ENCODE measurements at regions not wholly inside any gene's neighbourhood (a gene's known extent, or its start where the extent isn't known, plus 50 kb on each side); places are given as distances from the start of the nearest gene placed in this dataset.

GRCh38 chr17:68662479-68662878 lies 61.3 kb upstream of the FAM20A start:
- no peak for TF ChIP-seq CTCF (conservative IDR thresholded peaks at IDR 0.05)
- H3K27ac ChIP-seq: no peak overlapping the region

- no peak overlapping the region for H3K27ac ChIP-seq
Observed at GRCh38 chr17:68662037-68662432, 60.9 kb upstream of the FAM20A start.

GRCh38 chr17:68661265-68662036 lies 60.3 kb upstream of the FAM20A start:
- no peak overlapping the region for H3K27ac ChIP-seq
- TF ChIP-seq CTCF (conservative IDR thresholded peaks at IDR 0.05): no peak

More at GRCh38 chr17:68662037-68662432, 60.9 kb upstream of the FAM20A start:
- TF ChIP-seq CTCF (conservative IDR thresholded peaks at IDR 0.05): no peak

- H3K27ac ChIP-seq: no peak overlapping the region
- no peak for TF ChIP-seq CTCF (conservative IDR thresholded peaks at IDR 0.05)
Observed at GRCh38 chr17:68660302-68660701, 59.1 kb upstream of the FAM20A start.

- no peak overlapping the region for H3K27ac ChIP-seq
- no peak for TF ChIP-seq CTCF (conservative IDR thresholded peaks at IDR 0.05)
Observed at GRCh38 chr17:68658999-68659780, 58.0 kb upstream of the FAM20A start.

GRCh38 chr17:68657576-68657975 lies 56.4 kb upstream of the FAM20A start:
- no peak for TF ChIP-seq CTCF (conservative IDR thresholded peaks at IDR 0.05)
- H3K27ac ChIP-seq: no peak overlapping the region

GRCh38 chr17:68657166-68657565 lies 56.0 kb upstream of the FAM20A start:
- no peak overlapping the region for H3K27ac ChIP-seq
- TF ChIP-seq CTCF (conservative IDR thresholded peaks at IDR 0.05): no peak
